Stimulated activated CD4-positive, alpha-beta T cell treated with anti-CD3 and anti-CD28 coated beads, Interleukin-4, amount 100 ng/mL, for 1 hour (primary cell): ENCODE measurements at regions not wholly inside any gene's neighbourhood (a gene's known extent, or its start where the extent isn't known, plus 50 kb on each side); places are given as distances from the start of the nearest gene placed in this dataset.
"Not testable (repeated sequence)": the region's sequence is repeated elsewhere in the genome, so short reads cannot be mapped to it uniquely, and the experiment has no call there.

Experiments used
- DNase-seq: peaks from one replicate; pipeline ENCODE4 v3.0.0-alpha.2; 2020

GRCh38 chr7:67486401-67486800, 489.8 kb downstream of the TYW1 start:
- no peak for DNase-seq

- no peak for DNase-seq
Measured at GRCh38 chr7:67487316-67487715, 490.7 kb downstream of the TYW1 start.

- DNase-seq, result no peak
Measured at GRCh38 chr7:67489881-67490280, 493.2 kb downstream of the TYW1 start.

GRCh38 chr7:67493366-67493765, 496.7 kb downstream of the TYW1 start:
- no peak for DNase-seq

GRCh38 chr7:67496589-67496988, 500.0 kb downstream of the TYW1 start:
- no peak for DNase-seq

GRCh38 chr7:67497914-67498313, 501.3 kb downstream of the TYW1 start:
- not testable (repeated sequence) for DNase-seq

- no peak for DNase-seq
Measured at GRCh38 chr7:67502929-67503328, 506.3 kb downstream of the TYW1 start.

- no peak for DNase-seq
Measured at GRCh38 chr7:67505449-67505848, 508.8 kb downstream of the TYW1 start.

- no peak for DNase-seq
Measured at GRCh38 chr7:67512481-67512880, 515.8 kb downstream of the TYW1 start.

GRCh38 chr7:67518580-67518979, 521.9 kb downstream of the TYW1 start:
- DNase-seq, result no peak

- no peak for DNase-seq
Measured at GRCh38 chr7:67519171-67519570, 522.5 kb downstream of the TYW1 start.

- no peak for DNase-seq
Measured at GRCh38 chr7:67522504-67522903, 525.9 kb downstream of the TYW1 start.

GRCh38 chr7:67523713-67524112, 527.1 kb downstream of the TYW1 start:
- no peak for DNase-seq

- no peak for DNase-seq
Measured at GRCh38 chr7:67525588-67525987, 529.0 kb downstream of the TYW1 start.

GRCh38 chr7:67535241-67535989, 538.8 kb downstream of the TYW1 start:
- no peak for DNase-seq

- no peak for DNase-seq
Measured at GRCh38 chr7:67542916-67543315, 546.3 kb downstream of the TYW1 start.

GRCh38 chr7:67547183-67547907, 550.7 kb downstream of the TYW1 start:
- DNase-seq, result no peak

- no peak for DNase-seq
Measured at GRCh38 chr7:67549126-67549525, 552.5 kb downstream of the TYW1 start.

- DNase-seq, result no peak
Measured at GRCh38 chr7:67550801-67551436, 554.3 kb downstream of the TYW1 start.

- DNase-seq, result no peak
Measured at GRCh38 chr7:67552738-67553137, 556.1 kb downstream of the TYW1 start.

GRCh38 chr7:67553378-67553777, 556.7 kb downstream of the TYW1 start:
- DNase-seq, result no peak

GRCh38 chr7:67554986-67555385, 558.4 kb downstream of the TYW1 start:
- DNase-seq, result no peak

- DNase-seq, result no peak
Measured at GRCh38 chr7:67564959-67565358, 568.3 kb downstream of the TYW1 start.

GRCh38 chr7:67566101-67566500, 569.5 kb downstream of the TYW1 start:
- DNase-seq, result no peak
